ENCODE measurements at regions not wholly inside any gene's neighbourhood (a gene's known extent, or its start where the extent isn't known, plus 50 kb on each side); places are given as distances from the start of the nearest gene placed in this dataset.

- WGBS, 2 donors = 75 to 79% methylated on average over 3 of the region's 3 CpGs
- peak in 2 of 3 donors; percentile 53 to 71 for DNase-seq
Observed at GRCh38 chr18:60153376-60153775, 219.2 kb downstream of the MC4R start.

GRCh38 chr18:60149316-60149715 lies 223.3 kb downstream of the MC4R start:
- no peaks in the 10 kb centered on the region for H3K36me3 ChIP-seq (ENCODE audit: control insufficient read depth in 4 of 4, insufficient read depth in 4 of 4, low read length in 4 of 4)
- ATAC-seq (ENCODE audit: insufficient read depth, low FRiP score) = no peak

More at GRCh38 chr18:60153376-60153775, 219.2 kb downstream of the MC4R start:
- H3K27ac ChIP-seq (ENCODE audit: low read depth in 1 of 2, low read length in 1 of 2) = no peak overlapping the region
- no peak overlapping the region for H3K4me3 ChIP-seq
- no peak overlapping the region for H3K9ac ChIP-seq (ENCODE audit: insufficient read depth in 1 of 2, low read length in 2 of 2)
- TF ChIP-seq, protein P1, sequence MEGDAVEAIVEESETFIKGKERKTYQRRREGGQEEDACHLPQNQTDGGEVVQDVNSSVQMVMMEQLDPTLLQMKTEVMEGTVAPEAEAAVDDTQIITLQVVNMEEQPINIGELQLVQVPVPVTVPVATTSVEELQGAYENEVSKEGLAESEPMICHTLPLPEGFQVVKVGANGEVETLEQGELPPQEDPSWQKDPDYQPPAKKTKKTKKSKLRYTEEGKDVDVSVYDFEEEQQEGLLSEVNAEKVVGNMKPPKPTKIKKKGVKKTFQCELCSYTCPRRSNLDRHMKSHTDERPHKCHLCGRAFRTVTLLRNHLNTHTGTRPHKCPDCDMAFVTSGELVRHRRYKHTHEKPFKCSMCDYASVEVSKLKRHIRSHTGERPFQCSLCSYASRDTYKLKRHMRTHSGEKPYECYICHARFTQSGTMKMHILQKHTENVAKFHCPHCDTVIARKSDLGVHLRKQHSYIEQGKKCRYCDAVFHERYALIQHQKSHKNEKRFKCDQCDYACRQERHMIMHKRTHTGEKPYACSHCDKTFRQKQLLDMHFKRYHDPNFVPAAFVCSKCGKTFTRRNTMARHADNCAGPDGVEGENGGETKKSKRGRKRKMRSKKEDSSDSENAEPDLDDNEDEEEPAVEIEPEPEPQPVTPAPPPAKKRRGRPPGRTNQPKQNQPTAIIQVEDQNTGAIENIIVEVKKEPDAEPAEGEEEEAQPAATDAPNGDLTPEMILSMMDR (IDR thresholded peaks at IDR 0.05; ENCODE audit: control extremely low read depth, extremely low read depth) = no peak
- no peaks in the 10 kb centered on the region for H3K27me3 ChIP-seq (ENCODE audit: control insufficient read depth in 3 of 3, insufficient read depth in 3 of 3, low read length in 2 of 3)
- no peaks in the 10 kb centered on the region for H3K9me3 ChIP-seq (ENCODE audit: control insufficient read depth in 4 of 4, insufficient read depth in 3 of 4, low read length in 3 of 4)
- peaks cover 0 to 4% (median 0%) of the 10 kb centered on the region in 5 donors for H3K4me1 ChIP-seq (ENCODE audit: control insufficient read depth in 5 of 5, insufficient read depth in 5 of 5, low read length in 5 of 5)
- ATAC-seq (ENCODE audit: insufficient read depth, low FRiP score) = no peak
- H3K36me3 ChIP-seq (ENCODE audit: control insufficient read depth in 4 of 4, insufficient read depth in 4 of 4, low read length in 4 of 4) = no peaks in the 10 kb centered on the region

GRCh38 chr18:60147323-60147722 lies 225.3 kb downstream of the MC4R start:
- ATAC-seq (ENCODE audit: insufficient read depth, low FRiP score) (no peak), DNase-seq (peak; percentile 30 to 67 (median 44))
- Histone ChIP-seq H3K4me3 (no peak overlapping the region), H3K9ac (ENCODE audit: insufficient read depth in 1 of 2, low read length in 2 of 2) (no peak overlapping the region), H3K4me1 (ENCODE audit: control insufficient read depth in 5 of 5, insufficient read depth in 5 of 5, low read length in 5 of 5) (peaks cover 0 to 9% (median 3%) of the 10 kb centered on the region in 5 donors), H3K27ac (ENCODE audit: low read depth in 1 of 2, low read length in 1 of 2) (no peak overlapping the region), H3K36me3 (ENCODE audit: control insufficient read depth in 4 of 4, insufficient read depth in 4 of 4, low read length in 4 of 4) (no peaks in the 10 kb centered on the region), H3K9me3 (ENCODE audit: control insufficient read depth in 4 of 4, insufficient read depth in 3 of 4, low read length in 3 of 4) (no peaks in the 10 kb centered on the region), H3K27me3 (ENCODE audit: control insufficient read depth in 3 of 3, insufficient read depth in 3 of 3, low read length in 2 of 3) (no peaks in the 10 kb centered on the region)
- TF ChIP-seq, protein P1 (IDR thresholded peaks at IDR 0.05; ENCODE audit: control extremely low read depth, extremely low read depth) = no peak
- 32 to 36% methylated on average over 5 of the region's 5 CpGs for whole genome bisulfite sequencing, 2 donors

More at GRCh38 chr18:60149316-60149715, 223.3 kb downstream of the MC4R start:
- TF ChIP-seq, protein P1 (IDR thresholded peaks at IDR 0.05; ENCODE audit: control extremely low read depth, extremely low read depth) = no peak
- 94 to 95% methylated on average over 5 of the region's 5 CpGs for WGBS, 2 donors
- H3K9me3 ChIP-seq (ENCODE audit: control insufficient read depth in 4 of 4, insufficient read depth in 3 of 4, low read length in 3 of 4) = no peaks in the 10 kb centered on the region
- no peak overlapping the region for H3K27ac ChIP-seq (ENCODE audit: low read depth in 1 of 2, low read length in 1 of 2)
- no peak overlapping the region for H3K9ac ChIP-seq (ENCODE audit: insufficient read depth in 1 of 2, low read length in 2 of 2)
- peaks cover 0 to 9% (median 1%) of the 10 kb centered on the region in 5 donors for H3K4me1 ChIP-seq (ENCODE audit: control insufficient read depth in 5 of 5, insufficient read depth in 5 of 5, low read length in 5 of 5)
- DNase-seq = no peak
- no peaks in the 10 kb centered on the region for H3K27me3 ChIP-seq (ENCODE audit: control insufficient read depth in 3 of 3, insufficient read depth in 3 of 3, low read length in 2 of 3)
- no peak overlapping the region for H3K4me3 ChIP-seq
